Activated T-cell treated with anti-CD3 and anti-CD28 coated beads for 4 hours (primary cell): ENCODE measurements at regions not wholly inside any gene's neighbourhood (a gene's known extent, or its start where the extent isn't known, plus 50 kb on each side); places are given as distances from the start of the nearest gene placed in this dataset.
"Not testable (repeated sequence)": the region's sequence is repeated elsewhere in the genome, so short reads cannot be mapped to it uniquely, and the experiment has no call there.

Source experiments
- DNase-seq: peaks from one replicate; pipeline ENCODE4 v3.0.0-alpha.2; 2020

GRCh38 chr15:69876064-69876940, 221.4 kb downstream of the TLE3 start:
- DNase-seq: no peak

GRCh38 chr15:69879963-69880362, 217.8 kb downstream of the TLE3 start:
- not testable (repeated sequence) for DNase-seq

DNA sequence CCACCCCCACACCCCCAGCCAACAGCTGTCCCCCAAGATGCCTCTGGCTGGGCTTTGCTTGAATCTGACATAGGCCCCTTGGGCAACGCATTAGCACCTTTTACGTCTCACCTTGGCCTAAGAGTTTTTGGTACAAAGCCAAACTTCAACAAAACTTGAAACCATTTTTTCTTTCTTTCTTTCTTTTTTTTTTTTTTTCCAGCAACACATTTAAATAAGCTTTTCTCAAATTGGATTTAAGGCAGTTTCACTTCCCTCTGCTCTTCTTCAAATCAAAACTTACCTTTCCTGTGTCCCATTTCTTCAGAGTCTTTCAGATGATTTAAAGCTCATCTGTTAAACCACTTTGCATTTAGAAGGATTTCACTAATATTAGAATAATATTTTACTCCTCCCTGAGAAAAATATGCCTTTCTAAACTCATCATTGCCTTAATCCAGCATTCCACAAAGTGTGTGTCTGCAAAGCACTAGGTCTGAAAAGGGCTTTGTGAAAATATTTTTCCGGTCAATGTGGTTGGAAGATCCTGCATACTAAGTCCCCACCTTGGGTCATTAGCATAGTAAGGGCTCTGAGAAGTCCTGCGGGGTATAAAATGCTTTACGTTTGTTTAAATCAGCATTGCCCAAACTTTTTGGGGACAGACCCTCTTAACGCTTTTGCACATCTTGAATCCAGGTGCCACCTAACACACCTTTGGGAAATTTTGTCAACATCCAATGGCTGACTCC, 217.0 kb downstream of the TLE3 start:
- DNase-seq: no peak

DNA sequence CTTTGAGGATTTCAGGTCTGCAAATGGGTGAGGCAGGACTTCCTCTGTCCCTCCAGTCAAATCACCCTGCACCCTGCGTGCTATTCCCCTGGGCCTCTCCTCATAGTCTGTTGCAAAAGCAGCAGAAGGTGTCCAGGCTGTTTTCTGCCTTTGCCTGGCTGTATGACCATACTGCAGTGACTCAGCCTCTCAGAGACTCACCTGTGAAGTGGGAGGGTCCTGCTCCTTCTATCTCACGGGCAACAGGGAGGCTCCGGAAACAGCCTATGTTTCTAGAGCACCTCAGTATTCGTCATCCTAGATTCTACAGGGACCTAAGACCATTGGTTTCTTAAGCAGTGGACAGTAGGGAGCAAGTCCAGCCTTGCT, 216.4 kb downstream of the TLE3 start:
- no peak for DNase-seq

DNA sequence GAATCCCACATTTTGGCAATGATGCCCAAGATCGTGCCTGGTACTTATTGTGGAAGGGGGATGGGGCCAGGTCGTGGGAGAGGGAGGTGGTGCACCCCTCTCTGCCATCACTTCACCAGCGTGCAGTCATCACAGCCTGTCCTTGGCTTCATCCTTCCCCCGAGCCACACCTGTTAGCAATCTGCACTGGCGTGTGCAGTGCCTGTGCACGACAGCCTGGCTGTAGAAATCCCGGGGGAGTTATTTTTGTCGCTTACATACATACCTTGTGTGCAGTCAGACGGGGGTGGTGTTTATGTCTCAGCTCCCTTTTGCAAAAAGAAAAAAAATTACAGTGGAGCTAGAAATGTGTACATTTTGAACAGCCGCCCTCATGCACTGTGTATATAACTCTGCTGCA, 216.0 kb downstream of the TLE3 start:
- no peak for DNase-seq

GRCh38 chr15:69883306-69883705, 214.4 kb downstream of the TLE3 start:
- no peak for DNase-seq

GRCh38 chr15:69885173-69885955, 212.4 kb downstream of the TLE3 start:
- no peak for DNase-seq

GRCh38 chr15:69887009-69887408, 210.7 kb downstream of the TLE3 start:
- DNase-seq: no peak

GRCh38 chr15:69887553-69887952, 210.2 kb downstream of the TLE3 start:
- no peak for DNase-seq

GRCh38 chr15:69888406-69888805, 209.3 kb downstream of the TLE3 start:
- no peak for DNase-seq

- DNase-seq: no peak
Observed at GRCh38 chr15:69891070-69891536, 206.6 kb downstream of the TLE3 start.

GRCh38 chr15:69891606-69892005, 206.1 kb downstream of the TLE3 start:
- no peak for DNase-seq

GRCh38 chr15:69892351-69892750, 205.4 kb downstream of the TLE3 start:
- no peak for DNase-seq

- DNase-seq: no peak
Observed at GRCh38 chr15:69893086-69893485, 204.6 kb downstream of the TLE3 start.

DNA sequence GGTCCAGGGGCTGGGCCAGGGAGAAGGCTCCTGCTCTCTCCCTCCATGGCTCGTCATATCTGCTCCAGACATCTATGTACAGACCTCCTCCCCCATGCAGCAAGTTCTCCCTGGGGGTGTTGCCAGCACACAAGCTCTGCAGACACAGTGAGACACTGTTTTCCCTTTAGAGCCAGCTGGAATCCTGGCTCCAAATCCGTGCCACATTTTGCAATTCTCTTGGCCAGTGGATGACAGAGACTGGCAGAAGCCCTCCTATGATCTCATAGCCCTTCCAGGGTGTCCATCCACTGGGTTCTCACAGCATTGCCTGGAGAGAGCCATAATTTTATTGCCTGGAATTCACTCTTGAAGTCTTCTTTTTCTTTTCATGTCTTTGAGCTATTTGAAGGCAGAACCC, 203.9 kb downstream of the TLE3 start:
- no peak for DNase-seq

DNA sequence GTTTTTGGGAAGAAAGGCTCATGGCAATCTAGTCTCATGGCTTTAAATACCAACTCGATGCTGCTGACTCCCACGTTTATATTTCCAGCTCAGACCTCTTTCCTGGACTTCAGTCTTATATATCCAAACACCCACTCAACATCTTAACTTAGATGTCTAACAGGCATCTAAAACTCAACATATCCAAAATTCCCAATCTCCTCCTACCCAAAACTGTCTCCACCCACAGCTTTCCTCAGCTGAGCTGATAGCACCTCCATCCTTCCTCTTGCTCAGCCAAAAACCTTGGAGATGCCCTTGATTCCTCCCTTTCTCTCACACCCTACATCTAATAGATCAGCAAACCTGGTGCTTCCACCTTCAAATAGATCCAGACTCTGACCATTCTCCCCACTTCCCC, 202.5 kb downstream of the TLE3 start:
- no peak for DNase-seq

GRCh38 chr15:69896606-69897005, 201.1 kb downstream of the TLE3 start:
- DNase-seq: no peak

GRCh38 chr15:69897061-69897460, 200.7 kb downstream of the TLE3 start:
- DNase-seq: no peak

GRCh38 chr15:69897471-69898237, 200.1 kb downstream of the TLE3 start:
- no peak for DNase-seq

- DNase-seq: no peak
Observed at GRCh38 chr15:69898243-69898642, 199.5 kb downstream of the TLE3 start.

GRCh38 chr15:69902414-69903062, 195.2 kb downstream of the TLE3 start:
- no peak for DNase-seq
